Tibial artery (tissue), 4 donors: ENCODE measurements at regions not wholly inside any gene's neighbourhood (a gene's known extent, or its start where the extent isn't known, plus 50 kb on each side); places are given as distances from the start of the nearest gene placed in this dataset.

ENCODE experiments used
- DNase-seq, 2 donors: peaks; one replicate each; pipeline ENCODE4 v3.0.0-alpha.2; 2019
- H3K27ac ChIP-seq, 2 donors: fragments of 200-600 bp; sonication (generic) in 1 of 2; 1 replicate in 1 of 2; 2 replicates in 1 of 2; pipeline ENCODE4 v1.5.1; 2018 to 2019; ENCODE audit warnings: mild to moderate bottlenecking in 1 of 2
- H3K27me3 ChIP-seq, 2 donors: fragments of 200-600 bp; sonication (generic) in 1 of 2; one replicate each; pipeline versions ENCODE4 v1.5.1 to v1.6.0; 2016 to 2019
- H3K36me3 ChIP-seq, 3 donors: fragments of 200-600 bp; sonication (generic) in 2 of 3; one replicate each; pipeline ENCODE4 v1.5.1; 2016 to 2019; ENCODE audit warnings: mild to moderate bottlenecking in 2 of 3
- H3K4me1 ChIP-seq, 4 donors: fragments of 200-600 bp; sonication (generic) in 2 of 4; 1 replicate in 3 of 4; 2 replicates in 1 of 4; pipeline ENCODE4 v1.5.1; 2016 to 2019
- H3K4me3 ChIP-seq, 2 donors: fragments of 200-600 bp; sonication (generic) in 1 of 2; 1 replicate in 1 of 2; 2 replicates in 1 of 2; pipeline ENCODE4 v1.5.1; 2018 to 2019; ENCODE audit warnings: mild to moderate bottlenecking in 2 of 2
- H3K9me3 ChIP-seq, 3 donors: fragments of 200-600 bp; sonication (generic) in 1 of 3; one replicate each; pipeline ENCODE4 v1.5.1; 2016 to 2019
- intact Hi-C: fragments of 100-400 bp; cut with DNase I; formaldehyde crosslinking; loops from one replicate; pipeline ENCODE4 v1.15.0; 2023; ENCODE audit warnings: low total_unique reads
- TF ChIP-seq, protein P1 (sequence below), 2 experiments: fragments of 200-600 bp in 1 of 2; fragments of 450-650 bp in 1 of 2; IDR thresholded peaks; one replicate each; pipeline ENCODE4 v1.5.1; 2017 to 2019; ENCODE audit warnings: antibody characterized with exemption in 2 of 2, mild to moderate bottlenecking in 1 of 2, moderate library complexity in 1 of 2

GRCh38 chr12:115096588-115097397, 412.8 kb upstream of the TBX3 start:
- intact Hi-C loops: no loop called here
- Histone ChIP-seq H3K36me3 (no peaks in the 10 kb centered on the region), H3K27me3 (no peaks in the 10 kb centered on the region), H3K4me3 (no peak overlapping the region), H3K9me3 (no peaks in the 10 kb centered on the region), H3K27ac (no peak overlapping the region), H3K4me1 (no peaks in the 10 kb centered on the region)
- TF ChIP-seq, protein P1, sequence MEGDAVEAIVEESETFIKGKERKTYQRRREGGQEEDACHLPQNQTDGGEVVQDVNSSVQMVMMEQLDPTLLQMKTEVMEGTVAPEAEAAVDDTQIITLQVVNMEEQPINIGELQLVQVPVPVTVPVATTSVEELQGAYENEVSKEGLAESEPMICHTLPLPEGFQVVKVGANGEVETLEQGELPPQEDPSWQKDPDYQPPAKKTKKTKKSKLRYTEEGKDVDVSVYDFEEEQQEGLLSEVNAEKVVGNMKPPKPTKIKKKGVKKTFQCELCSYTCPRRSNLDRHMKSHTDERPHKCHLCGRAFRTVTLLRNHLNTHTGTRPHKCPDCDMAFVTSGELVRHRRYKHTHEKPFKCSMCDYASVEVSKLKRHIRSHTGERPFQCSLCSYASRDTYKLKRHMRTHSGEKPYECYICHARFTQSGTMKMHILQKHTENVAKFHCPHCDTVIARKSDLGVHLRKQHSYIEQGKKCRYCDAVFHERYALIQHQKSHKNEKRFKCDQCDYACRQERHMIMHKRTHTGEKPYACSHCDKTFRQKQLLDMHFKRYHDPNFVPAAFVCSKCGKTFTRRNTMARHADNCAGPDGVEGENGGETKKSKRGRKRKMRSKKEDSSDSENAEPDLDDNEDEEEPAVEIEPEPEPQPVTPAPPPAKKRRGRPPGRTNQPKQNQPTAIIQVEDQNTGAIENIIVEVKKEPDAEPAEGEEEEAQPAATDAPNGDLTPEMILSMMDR (IDR thresholded peaks at IDR 0.05): no peak
- DNase-seq: no peak

DNA sequence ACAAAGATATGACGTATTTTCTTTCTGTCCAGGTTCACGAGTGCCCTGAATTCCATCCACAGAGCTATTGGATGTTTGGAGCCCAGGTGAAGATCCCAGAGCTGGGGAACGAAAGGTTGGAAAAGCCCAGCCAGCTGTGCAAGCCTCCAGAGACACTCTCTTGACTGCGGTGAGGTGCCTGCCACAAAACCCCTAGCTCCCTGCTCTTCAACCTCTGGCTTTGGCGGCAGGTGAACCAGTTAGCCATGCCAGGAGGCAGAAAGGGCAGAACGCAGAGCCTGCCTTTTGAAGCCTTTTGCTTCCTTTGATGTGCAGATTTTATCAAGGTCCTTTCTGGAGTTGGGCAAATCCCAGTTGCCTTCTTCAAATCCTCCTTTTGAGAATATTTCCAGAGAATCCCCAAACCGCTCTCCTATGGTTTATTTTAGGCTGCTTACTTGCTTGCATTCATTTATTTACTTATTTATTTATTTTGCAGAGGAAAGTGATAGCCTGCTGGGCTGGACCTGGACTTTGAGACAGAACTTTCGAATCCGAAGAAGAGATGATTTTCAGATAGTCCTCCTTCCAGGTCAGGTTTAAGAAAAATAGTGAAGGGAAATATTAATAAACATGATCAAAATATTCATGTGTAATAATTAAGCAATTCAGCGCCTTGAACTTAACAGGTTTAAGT, 411.2 kb upstream of the TBX3 start:
- intact Hi-C loops: no loop called here
- Histone ChIP-seq H3K9me3 (no peaks in the 10 kb centered on the region), H3K4me3 (no peak overlapping the region), H3K4me1 (no peaks in the 10 kb centered on the region), H3K36me3 (no peaks in the 10 kb centered on the region), H3K27me3 (no peaks in the 10 kb centered on the region), H3K27ac (no peak overlapping the region)
- TF ChIP-seq, protein P1 (IDR thresholded peaks at IDR 0.05): no peak
- DNase-seq: no peak

- no peaks in the 10 kb centered on the region for H3K4me1 ChIP-seq
- H3K27me3 ChIP-seq: no peaks in the 10 kb centered on the region
- H3K4me3 ChIP-seq: no peak overlapping the region
- no peaks in the 10 kb centered on the region for H3K9me3 ChIP-seq
- no peak for DNase-seq
- TF ChIP-seq, protein P1 (IDR thresholded peaks at IDR 0.05): no peak
- H3K36me3 ChIP-seq: no peaks in the 10 kb centered on the region
- H3K27ac ChIP-seq: no peak overlapping the region
- intact Hi-C loops: no loop called here
Measured at GRCh38 chr12:115094163-115094816, 410.3 kb upstream of the TBX3 start.

DNA sequence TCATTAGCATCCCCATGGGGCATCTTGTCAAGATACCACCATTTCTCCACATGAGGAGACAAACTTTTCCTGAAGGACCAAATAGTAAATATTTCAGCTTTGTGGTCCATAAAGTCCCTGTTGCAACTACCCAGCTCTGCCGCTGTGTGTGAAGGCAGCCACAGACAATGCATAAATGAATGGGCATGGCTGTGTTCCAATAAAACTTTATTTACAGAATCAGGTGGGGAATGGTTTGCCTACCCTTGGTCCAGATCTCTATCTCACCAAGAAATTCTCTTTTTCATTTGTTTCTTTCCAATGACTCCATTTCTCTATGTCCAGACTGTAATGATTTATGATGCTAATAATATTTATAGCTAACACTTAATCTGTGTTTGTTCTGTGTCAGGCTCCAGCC, 409.3 kb upstream of the TBX3 start:
- no peak for DNase-seq
- H3K27ac ChIP-seq: no peak overlapping the region
- no peaks in the 10 kb centered on the region for H3K4me1 ChIP-seq
- TF ChIP-seq, protein P1 (IDR thresholded peaks at IDR 0.05): no peak
- no peaks in the 10 kb centered on the region for H3K36me3 ChIP-seq
- intact Hi-C loops: no loop called here
- H3K9me3 ChIP-seq: no peaks in the 10 kb centered on the region
- no peaks in the 10 kb centered on the region for H3K27me3 ChIP-seq
- no peak overlapping the region for H3K4me3 ChIP-seq

DNA sequence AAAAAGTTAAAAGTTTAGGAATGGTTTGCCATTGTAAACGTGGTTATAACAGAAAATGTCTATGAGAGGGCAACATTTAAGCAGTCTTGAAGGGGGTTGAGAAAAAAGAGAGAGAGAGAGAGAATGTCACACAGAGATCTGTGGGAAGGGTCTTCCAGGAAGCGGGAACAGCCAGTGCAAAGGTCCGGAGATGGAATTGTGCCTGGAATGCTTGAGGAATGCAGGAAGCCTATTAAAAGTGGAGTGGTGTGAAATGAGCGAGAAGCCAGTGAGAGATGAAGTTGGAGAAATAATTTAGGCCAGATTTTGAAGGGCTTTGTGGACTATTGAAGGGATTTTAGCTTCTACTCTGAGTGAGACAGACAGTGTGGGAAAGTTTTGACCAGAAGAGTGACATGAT, 406.8 kb upstream of the TBX3 start:
- no peaks in the 10 kb centered on the region for H3K27me3 ChIP-seq

More for the DNA sequence above, 406.8 kb upstream of the TBX3 start:
- H3K4me3 ChIP-seq: no peak overlapping the region
- TF ChIP-seq, protein P1 (IDR thresholded peaks at IDR 0.05): no peak
- no peaks in the 10 kb centered on the region for H3K36me3 ChIP-seq
- intact Hi-C loops: no loop called here
- no peaks in the 10 kb centered on the region for H3K4me1 ChIP-seq
- DNase-seq: no peak
- H3K9me3 ChIP-seq: no peaks in the 10 kb centered on the region
- H3K27ac ChIP-seq: no peak overlapping the region
